ENCODE measurements at regions not wholly inside any gene's neighbourhood (a gene's known extent, or its start where the extent isn't known, plus 50 kb on each side); places are given as distances from the start of the nearest gene placed in this dataset.

DNA sequence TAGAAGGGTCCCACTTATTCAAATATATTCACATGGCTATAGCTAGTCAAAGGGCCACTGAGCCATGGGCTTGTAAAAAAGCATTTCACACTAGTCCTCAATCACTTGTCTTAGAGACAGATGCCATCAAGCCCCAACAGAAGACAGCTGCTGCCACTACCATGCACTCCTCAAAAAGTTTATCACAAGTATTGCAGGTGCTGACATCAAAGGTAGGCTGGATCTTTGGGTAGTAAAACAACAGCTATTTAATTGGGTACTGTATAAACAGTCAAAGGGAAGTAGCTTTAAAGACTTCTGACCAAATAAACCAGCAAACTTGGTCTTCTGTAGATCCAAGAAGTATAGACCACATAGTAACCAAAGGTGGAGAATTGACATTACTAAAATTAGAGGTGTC is 59.2 kb upstream of the FER start:
- TF ChIP-seq DPF2 (IDR thresholded peaks at IDR 0.05) = no peak
- TF ChIP-seq CBX5 (IDR thresholded peaks at IDR 0.05; ENCODE audit: low read depth) = no peak
- no peak for TF ChIP-seq RAD21 (IDR thresholded peaks at IDR 0.05; ENCODE audit: insufficient read depth, low read depth, low read length)

Measured in GM12878 (cell line).